CD1c-positive myeloid dendritic cell (primary cell): ENCODE measurements at regions not wholly inside any gene's neighbourhood (a gene's known extent, or its start where the extent isn't known, plus 50 kb on each side); places are given as distances from the start of the nearest gene placed in this dataset.

Experiments used
- DNase-seq: peaks from one replicate; pipeline ENCODE4 v3.0.0-alpha.2; 2016; ENCODE audit errors: extremely low spot score

GRCh38 chr1:13878021-13878420 is 178.0 kb downstream of the PRDM2 start:
- no peak for DNase-seq

- no peak for DNase-seq
Observed at GRCh38 chr1:13878451-13878850, 178.5 kb downstream of the PRDM2 start.

- DNase-seq, result no peak
Observed at GRCh38 chr1:13881385-13882088, 181.5 kb downstream of the PRDM2 start.

GRCh38 chr1:13888351-13888986 is 188.5 kb downstream of the PRDM2 start:
- no peak for DNase-seq

GRCh38 chr1:13889495-13889894 is 189.5 kb downstream of the PRDM2 start:
- DNase-seq, result no peak

- no peak for DNase-seq
Observed at GRCh38 chr1:13890766-13891165, 190.8 kb downstream of the PRDM2 start.

GRCh38 chr1:13892198-13892597 is 192.2 kb downstream of the PRDM2 start:
- DNase-seq, result no peak

- no peak for DNase-seq
Observed at GRCh38 chr1:13892671-13893325, 192.8 kb downstream of the PRDM2 start.

GRCh38 chr1:13893409-13893821 is 193.4 kb downstream of the PRDM2 start:
- no peak for DNase-seq

- no peak for DNase-seq
Observed at GRCh38 chr1:13896932-13897331, 196.9 kb downstream of the PRDM2 start.

- no peak for DNase-seq
Observed at GRCh38 chr1:13898406-13898805, 198.4 kb downstream of the PRDM2 start.

GRCh38 chr1:13899856-13900255 is 199.9 kb downstream of the PRDM2 start:
- DNase-seq, result no peak

GRCh38 chr1:13900583-13900982 is 200.6 kb downstream of the PRDM2 start:
- no peak for DNase-seq

GRCh38 chr1:13901039-13901438 is 201.1 kb downstream of the PRDM2 start:
- no peak for DNase-seq

- no peak for DNase-seq
Observed at GRCh38 chr1:13901597-13901996, 201.6 kb downstream of the PRDM2 start.

- DNase-seq, result no peak
Observed at GRCh38 chr1:13908128-13908527, 208.1 kb downstream of the PRDM2 start.

- no peak for DNase-seq
Observed at GRCh38 chr1:13911697-13912619, 212.0 kb downstream of the PRDM2 start.

GRCh38 chr1:13913396-13913795 is 213.4 kb downstream of the PRDM2 start:
- no peak for DNase-seq

- DNase-seq, result no peak
Observed at GRCh38 chr1:13916530-13916929, 216.5 kb downstream of the PRDM2 start.

GRCh38 chr1:13917607-13918006 is 217.6 kb downstream of the PRDM2 start:
- DNase-seq, result no peak

- no peak for DNase-seq
Observed at GRCh38 chr1:13918862-13919261, 218.9 kb downstream of the PRDM2 start.

GRCh38 chr1:13921190-13921589 is 221.2 kb downstream of the PRDM2 start:
- no peak for DNase-seq
